Dedifferentiated amniotic fluid mesenchymal stem cell (primary cell): ENCODE measurements at regions not wholly inside any gene's neighbourhood (a gene's known extent, or its start where the extent isn't known, plus 50 kb on each side); places are given as distances from the start of the nearest gene placed in this dataset.
"Not testable (repeated sequence)": the region's sequence is repeated elsewhere in the genome, so short reads cannot be mapped to it uniquely, and the experiment has no call there.

ENCODE experiments used
- DNase-seq: peaks from one replicate; pipeline ENCODE4 v3.0.0-alpha.2; 2016; ENCODE audit errors: extremely low spot score

DNA sequence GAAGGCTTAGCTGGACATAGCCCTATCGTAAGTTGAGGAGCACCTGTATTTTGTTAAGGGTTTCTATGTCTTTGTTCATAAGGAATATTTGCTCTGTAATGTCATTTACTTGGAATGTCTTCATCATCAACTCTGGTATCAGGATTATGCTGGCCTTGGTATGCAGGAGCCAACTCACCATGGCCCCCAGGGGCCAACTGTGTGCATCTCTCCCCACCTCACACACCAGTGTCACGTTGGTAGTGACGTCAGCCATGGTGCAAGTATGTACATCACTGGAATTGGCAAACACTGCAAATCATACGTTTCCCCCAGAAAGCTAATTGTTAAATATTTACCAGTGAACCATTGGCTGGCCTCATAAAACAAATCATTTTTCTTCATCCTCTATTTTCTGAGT, 70.8 kb downstream of the YTHDF1 start:
- no peak for DNase-seq

DNA sequence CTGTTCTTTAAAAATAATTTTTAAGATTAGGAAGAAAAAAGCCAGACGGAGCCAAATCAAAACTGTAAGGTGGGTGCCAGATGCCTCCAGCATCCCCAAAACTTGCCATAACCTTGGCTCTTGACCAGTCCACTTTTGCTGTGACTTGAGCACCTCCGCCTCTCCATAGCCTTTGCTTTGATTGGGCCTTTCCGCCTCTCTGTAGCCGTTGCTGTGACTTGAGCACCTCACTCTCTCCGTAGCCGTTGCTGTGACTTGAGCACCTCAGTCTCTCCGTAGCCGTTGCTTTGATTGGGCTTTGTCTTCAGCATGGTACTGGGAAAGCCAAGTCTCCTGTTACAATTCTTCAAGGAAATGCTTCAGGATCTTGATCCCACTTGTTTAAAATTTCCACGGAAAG, 73.0 kb downstream of the YTHDF1 start:
- DNase-seq: no peak

- DNase-seq: no peak
These were observed 74.4 kb downstream of the YTHDF1 start for GRCh38 chr20:63141531-63141930.

- DNase-seq: no peak
These were observed 75.2 kb downstream of the YTHDF1 start for GRCh38 chr20:63140514-63141433.

- no peak for DNase-seq
These were observed 76.1 kb downstream of the YTHDF1 start for GRCh38 chr20:63139837-63140236.

GRCh38 chr20:63139356-63139755, 76.6 kb downstream of the YTHDF1 start:
- no peak for DNase-seq

DNA sequence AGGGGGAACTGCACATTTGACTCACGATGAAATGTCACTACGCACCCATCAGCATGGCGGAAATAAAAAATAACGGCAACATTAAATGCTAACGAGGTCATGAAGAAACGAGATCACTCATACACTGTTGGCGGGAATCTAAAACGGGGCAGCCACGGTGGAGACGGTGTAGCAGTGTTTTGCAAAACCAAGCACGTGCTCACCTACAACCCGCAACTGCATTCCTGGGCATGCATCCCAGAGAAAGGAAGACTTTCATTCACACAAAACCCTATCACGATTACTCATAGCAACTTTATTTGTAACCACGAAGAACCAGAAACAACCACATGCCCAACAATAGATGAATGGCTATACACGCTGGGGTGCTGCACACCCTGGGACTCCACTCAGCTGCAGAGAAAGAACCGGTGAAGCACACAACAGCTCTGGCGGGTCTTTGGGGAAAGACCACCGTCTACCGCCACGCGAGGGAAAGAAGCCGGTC, 77.0 kb downstream of the YTHDF1 start:
- no peak for DNase-seq

- DNase-seq: no peak
These were observed 78.0 kb downstream of the YTHDF1 start for GRCh38 chr20:63137851-63138415.

- no peak for DNase-seq
These were observed 79.6 kb downstream of the YTHDF1 start for GRCh38 chr20:63136296-63136695.

- no peak for DNase-seq
These were observed 80.5 kb downstream of the YTHDF1 start for GRCh38 chr20:63135411-63135810.

- DNase-seq: not testable (repeated sequence)
These were observed 81.1 kb downstream of the YTHDF1 start for GRCh38 chr20:63134711-63135361.

DNA sequence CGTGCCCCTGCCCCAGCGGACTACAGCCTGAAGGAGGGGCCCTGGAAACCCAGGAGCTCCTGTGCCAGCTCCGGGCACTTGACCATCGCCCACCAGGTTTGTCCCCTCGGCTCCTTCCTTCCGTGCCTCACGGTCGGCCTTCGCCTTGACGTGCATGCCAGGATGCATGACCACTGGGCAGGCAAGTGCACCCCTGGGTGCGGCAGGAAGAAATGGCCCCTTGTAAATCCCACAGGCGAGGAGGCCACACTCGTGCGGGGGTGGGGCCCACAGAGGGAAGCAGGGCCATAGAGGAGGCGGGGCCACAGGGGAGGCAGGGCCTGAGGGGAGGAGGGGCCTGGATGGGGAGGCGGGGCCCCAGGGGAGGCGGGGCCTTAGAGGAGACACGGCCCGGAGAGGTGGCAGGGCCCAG, 81.7 kb downstream of the YTHDF1 start:
- no peak for DNase-seq

DNA sequence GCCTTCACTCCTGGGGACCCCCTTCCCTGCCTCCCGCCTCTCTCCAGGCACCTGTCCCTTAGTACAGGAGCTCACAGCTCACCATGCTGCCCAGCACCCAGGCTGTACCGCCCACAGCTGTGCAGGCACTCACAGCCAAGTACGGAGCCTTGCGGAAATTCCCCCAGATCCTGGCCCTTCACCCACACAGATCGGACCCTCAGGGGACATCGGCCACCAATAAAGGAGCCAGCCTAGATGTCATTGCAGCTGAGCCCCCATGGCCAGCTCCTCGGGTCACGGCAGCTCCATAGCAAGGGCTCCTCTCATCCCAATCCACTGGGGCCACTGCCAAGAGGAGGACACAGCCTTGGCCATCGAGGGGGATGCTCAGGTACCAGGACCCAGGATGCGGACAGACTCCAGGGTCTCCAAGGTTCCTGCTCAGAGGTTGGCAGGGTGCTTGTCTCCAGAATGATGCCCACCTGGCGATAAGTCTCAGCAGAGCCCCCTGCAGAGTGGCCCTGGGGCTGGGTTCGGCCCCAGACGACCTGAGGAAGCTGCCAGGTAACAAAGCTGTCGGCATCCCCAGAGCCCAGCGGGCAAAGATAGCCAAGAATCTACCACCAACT, 82.3 kb downstream of the YTHDF1 start:
- no peak for DNase-seq

DNA sequence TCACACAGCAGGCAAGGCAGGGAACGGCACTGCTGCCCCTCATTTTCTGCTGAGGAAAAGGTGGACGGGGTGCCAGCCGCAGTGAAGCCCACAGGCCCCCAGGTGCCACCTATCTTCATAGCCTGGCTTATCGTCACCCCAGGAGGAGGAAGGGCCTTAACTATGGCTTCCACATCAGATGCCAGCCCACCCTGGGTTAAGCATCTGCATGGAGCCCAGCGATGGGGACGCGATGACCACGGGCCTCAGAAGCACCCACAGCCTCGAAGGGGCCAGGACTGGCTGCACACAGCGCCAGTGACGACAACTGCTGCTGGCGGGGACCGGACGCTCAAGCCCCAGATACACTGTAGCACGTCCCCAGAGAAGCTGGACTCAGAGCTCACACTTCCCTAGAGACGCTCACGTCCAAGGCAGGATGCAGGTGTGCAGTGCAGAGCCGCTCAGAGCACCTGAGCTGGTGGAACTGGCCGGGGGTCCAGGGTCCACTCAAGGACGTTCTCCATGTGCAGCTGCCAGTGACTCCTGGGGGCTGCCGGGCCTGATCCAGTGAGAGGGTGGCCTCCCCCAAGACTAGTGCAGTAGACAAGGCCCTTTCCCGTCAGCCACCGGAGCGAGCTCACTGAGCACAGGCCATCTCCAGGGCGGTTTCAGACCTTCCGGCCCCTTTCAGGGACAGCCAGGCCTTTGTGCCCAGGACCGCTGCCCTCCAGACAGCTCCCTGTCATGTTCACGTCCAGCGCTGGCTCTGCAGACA, 83.0 kb downstream of the YTHDF1 start:
- no peak for DNase-seq

DNA sequence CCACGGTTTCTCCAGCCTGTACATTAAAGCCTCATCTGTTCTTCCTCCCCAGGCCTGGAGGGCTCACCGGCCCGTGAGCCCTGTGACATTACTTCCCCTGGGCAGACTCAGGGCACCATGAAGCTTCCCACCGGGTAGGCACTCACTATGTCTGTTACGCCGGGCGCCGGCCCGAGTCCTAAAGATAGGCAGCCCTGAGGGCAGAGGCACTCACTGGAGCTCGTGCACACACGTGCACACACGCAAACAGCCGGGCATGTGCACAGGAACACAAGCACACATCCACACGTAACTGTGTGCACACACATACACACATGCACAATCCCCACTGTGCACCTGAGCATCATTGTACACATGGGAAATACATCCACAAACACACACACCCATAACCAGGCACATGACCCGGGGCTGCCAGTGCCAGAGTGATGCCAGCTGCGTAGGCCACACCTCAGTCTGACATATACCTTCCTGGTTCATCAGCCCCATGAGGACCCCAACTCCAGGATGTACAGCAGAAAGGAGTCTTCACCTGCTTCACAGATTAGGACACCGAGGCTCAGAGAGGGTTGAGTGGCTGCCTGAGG, 83.7 kb downstream of the YTHDF1 start:
- no peak for DNase-seq

GRCh38 chr20:63130658-63131577, 85.0 kb downstream of the YTHDF1 start:
- no peak for DNase-seq

GRCh38 chr20:63129991-63130657, 85.8 kb downstream of the YTHDF1 start:
- no peak for DNase-seq

DNA sequence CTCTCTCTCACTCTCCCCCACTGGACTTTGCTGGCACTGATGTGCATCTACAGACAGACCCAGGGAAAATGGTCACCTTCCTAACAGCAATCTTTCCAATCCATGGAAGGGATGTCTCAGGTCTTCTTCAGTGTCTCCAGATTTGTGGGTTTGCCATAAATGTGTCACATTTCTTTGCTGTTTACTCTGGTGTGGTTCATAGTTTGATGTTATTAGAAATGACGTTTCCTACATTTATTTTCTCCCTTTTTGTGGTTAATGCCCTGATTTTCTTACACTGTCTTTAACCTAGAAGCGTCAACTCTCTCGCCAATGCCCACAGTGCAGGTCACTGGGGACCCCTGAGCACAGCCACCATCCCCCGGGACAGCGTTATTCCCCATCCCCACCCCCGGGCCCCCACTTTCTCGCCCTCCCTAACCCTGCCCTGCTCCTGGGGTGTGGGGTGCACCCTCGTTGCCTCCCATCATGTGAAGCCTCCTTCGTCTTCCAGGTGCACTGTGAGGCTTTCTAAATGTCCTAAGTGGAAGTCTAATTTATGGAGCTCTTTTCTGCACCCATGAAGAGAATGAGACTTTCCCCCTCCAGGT, 86.5 kb downstream of the YTHDF1 start:
- no peak for DNase-seq

GRCh38 chr20:63128956-63129355, 87.0 kb downstream of the YTHDF1 start:
- DNase-seq: no peak
